ENCODE measurements at regions not wholly inside any gene's neighbourhood (a gene's known extent, or its start where the extent isn't known, plus 50 kb on each side); places are given as distances from the start of the nearest gene placed in this dataset.

DNA sequence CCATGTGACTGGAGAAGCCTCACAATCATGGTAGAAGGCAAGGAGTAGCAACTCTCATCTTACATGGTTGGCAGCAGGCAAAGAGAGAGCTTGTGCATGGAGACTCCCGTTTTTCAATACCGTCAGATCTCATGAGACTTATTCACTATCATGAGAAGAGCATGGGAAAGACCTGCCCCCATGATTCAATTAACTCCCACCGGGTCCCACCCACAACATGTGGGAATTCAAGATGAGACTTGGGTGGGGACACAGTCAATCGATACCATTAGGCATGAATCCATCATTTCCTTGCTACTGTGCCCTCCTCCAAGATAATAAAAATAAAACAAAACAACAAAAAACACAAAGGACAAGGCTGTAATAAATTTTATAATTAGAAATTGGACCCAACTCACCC is 384.7 kb upstream of the MEIS2 start:
- H3K36me3 Mint-ChIP-seq: peaks cover under 1 to 5% of the 10 kb centered on the region in 2 donors
- no peak for DNase-seq (ENCODE audit: low spot score in 2 of 2)
- H3K9me3 Mint-ChIP-seq: peaks cover 13 to 16% of the 10 kb centered on the region in 2 donors
- no peak for ATAC-seq
- H3K27ac Mint-ChIP-seq: no peak overlapping the region

- DNase-seq (ENCODE audit: low spot score in 2 of 2) (no peak), ATAC-seq (no peak)
- peaks cover 14 to 17% of the 10 kb centered on the region in 2 donors for H3K9me3 Mint-ChIP-seq
- peaks cover 4 to 7% of the 10 kb centered on the region in 2 donors for H3K36me3 Mint-ChIP-seq
- no peak overlapping the region for H3K27ac Mint-ChIP-seq
These were observed 390.4 kb upstream of the MEIS2 start for GRCh38 chr15:37490707-37491106.

- Mint-ChIP-seq H3K9me3 (peaks cover 10 to 16% of the 10 kb centered on the region in 2 donors), H3K27ac (no peak overlapping the region), H3K36me3 (no peaks in the 10 kb centered on the region)
- DNase-seq (ENCODE audit: low spot score in 2 of 2) (no peak), ATAC-seq (no peak)
These were observed 416.3 kb upstream of the MEIS2 start for GRCh38 chr15:37516621-37517020.

GRCh38 chr15:37517191-37517895 is 417.0 kb upstream of the MEIS2 start:
- no peak for DNase-seq (ENCODE audit: low spot score in 2 of 2)
- no peak for ATAC-seq
- H3K9me3 Mint-ChIP-seq: peaks cover 10 to 19% of the 10 kb centered on the region in 2 donors
- no peaks in the 10 kb centered on the region for H3K36me3 Mint-ChIP-seq
- H3K27ac Mint-ChIP-seq: no peak overlapping the region

DNA sequence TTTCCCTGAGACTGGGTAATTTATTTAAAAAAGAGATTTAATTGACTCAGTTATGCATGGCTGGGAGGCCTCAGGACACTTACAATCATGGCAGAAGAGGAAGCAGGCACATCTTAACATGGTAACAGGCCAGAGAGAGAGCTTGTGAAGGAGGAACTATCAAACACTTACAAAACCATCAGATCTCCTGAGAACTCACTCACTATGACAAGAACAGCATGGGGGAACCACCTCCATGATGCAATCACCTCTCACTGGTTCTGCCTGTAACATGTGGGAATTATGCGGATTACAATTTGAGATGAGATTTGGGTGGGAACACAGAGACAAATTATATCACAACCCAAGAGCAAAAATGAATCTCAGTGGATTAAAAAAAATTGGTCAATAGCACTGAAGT is 416.0 kb upstream of the TMCO5A start:
- no peaks in the 10 kb centered on the region for H3K36me3 Mint-ChIP-seq
- no peak overlapping the region for H3K27ac Mint-ChIP-seq
- no peak for DNase-seq (ENCODE audit: low spot score in 2 of 2)
- peaks cover 6 to 16% of the 10 kb centered on the region in 2 donors for H3K9me3 Mint-ChIP-seq
- no peak for ATAC-seq

GRCh38 chr15:37520026-37520425 is 414.4 kb upstream of the TMCO5A start:
- Mint-ChIP-seq H3K36me3 (no peaks in the 10 kb centered on the region), H3K9me3 (peaks cover 12 to 27% of the 10 kb centered on the region in 2 donors), H3K27ac (no peak overlapping the region)
- DNase-seq (ENCODE audit: low spot score in 2 of 2): no peak
- no peak for ATAC-seq

GRCh38 chr15:37520882-37521281 is 413.6 kb upstream of the TMCO5A start:
- H3K9me3 Mint-ChIP-seq: peaks cover 12 to 29% of the 10 kb centered on the region in 2 donors
- H3K27ac Mint-ChIP-seq: no peak overlapping the region
- DNase-seq (ENCODE audit: low spot score in 2 of 2) (no peak), ATAC-seq (no peak)
- no peaks in the 10 kb centered on the region for H3K36me3 Mint-ChIP-seq

DNA sequence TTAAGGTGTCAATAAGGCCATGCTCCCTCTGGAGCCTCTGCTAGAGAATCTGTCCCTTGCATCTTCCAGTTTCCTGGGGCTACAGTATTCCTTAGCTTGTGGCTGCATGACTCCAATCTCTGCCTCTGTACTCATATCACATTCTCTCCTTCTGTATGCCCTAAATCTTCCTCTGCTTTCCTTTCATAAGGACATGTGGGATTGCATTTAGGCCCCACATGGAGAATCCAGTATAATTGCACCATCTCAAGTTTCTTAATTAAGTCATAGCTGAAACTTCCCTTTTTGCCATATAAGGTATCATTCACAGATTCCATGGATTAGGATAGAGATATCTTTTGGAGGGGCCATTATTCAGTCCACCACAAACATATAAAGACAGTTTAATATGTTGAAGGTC is 409.8 kb upstream of the TMCO5A start:
- ATAC-seq (no peak), DNase-seq (ENCODE audit: low spot score in 2 of 2) (no peak)
- peaks cover 12 to 26% of the 10 kb centered on the region in 2 donors for H3K9me3 Mint-ChIP-seq
- H3K36me3 Mint-ChIP-seq: no peaks in the 10 kb centered on the region
- no peak overlapping the region for H3K27ac Mint-ChIP-seq

GRCh38 chr15:37528432-37528831 is 406.0 kb upstream of the TMCO5A start:
- no peak overlapping the region for H3K27ac Mint-ChIP-seq
- DNase-seq (ENCODE audit: low spot score in 2 of 2): no peak
- ATAC-seq: no peak

DNA sequence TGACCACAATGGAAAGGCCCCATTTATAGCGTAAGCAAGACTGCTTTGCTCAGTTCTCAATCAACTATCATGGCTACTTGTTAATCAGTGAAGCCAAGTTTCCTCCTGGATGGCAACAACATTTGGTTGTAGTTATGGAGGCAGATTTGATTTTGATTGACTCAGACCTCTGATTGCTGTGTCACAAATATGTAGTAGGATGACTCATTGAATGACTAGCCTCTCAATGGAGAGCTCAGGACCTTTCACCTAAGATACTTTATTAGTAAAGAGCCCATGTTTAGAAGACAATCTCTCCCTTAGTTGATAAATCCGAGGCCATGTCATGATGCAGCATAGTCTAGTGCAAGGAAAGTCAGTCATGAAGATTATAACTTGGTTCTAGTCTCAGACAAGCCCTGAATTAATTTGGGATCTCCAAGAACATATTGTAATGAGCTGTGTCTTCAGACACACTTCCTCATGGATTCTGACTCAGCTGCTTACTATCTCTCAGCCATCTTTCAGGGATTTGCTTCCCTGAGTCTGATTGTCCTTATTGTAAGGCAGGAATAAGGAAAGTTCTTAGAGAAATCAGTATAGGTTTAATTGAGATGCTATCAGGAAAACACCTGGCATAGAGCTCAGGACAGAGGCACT is 397.4 kb upstream of the TMCO5A start:
- DNase-seq (ENCODE audit: low spot score in 2 of 2) (no peak), ATAC-seq (no peak)
- H3K36me3 Mint-ChIP-seq: peaks cover 6 to 7% of the 10 kb centered on the region in 2 donors
- H3K9me3 Mint-ChIP-seq: peaks cover 11 to 15% of the 10 kb centered on the region in 2 donors
- H3K27ac Mint-ChIP-seq: no peak overlapping the region

More at GRCh38 chr15:37528432-37528831, 406.0 kb upstream of the TMCO5A start:
- H3K9me3 Mint-ChIP-seq: peaks cover 11 to 26% of the 10 kb centered on the region in 2 donors
- H3K36me3 Mint-ChIP-seq: peaks cover 6 to 7% of the 10 kb centered on the region in 2 donors

DNA sequence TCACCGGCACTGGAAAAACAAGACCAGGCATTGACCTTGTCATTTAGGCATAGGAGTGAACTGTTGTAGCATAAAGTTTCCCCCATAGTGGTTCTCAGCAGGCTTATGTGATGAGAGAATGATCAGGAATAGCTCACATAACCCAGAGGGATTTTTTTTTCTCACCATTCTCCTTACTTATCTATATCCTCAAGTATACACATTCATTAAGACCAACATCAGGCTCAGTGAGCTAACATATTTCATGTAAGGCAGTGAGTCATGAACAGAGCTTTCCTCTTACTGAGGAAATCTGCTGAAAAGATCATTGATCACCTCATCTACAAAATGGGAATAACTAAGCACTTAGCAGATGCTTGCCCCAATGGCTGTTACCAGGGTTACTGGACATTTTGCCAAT is 396.6 kb upstream of the TMCO5A start:
- H3K9me3 Mint-ChIP-seq: peaks cover 9 to 20% of the 10 kb centered on the region in 2 donors
- ATAC-seq: no peak
- no peak overlapping the region for H3K27ac Mint-ChIP-seq
- DNase-seq (ENCODE audit: low spot score in 2 of 2): no peak
- peaks cover 3 to 4% of the 10 kb centered on the region in 2 donors for H3K36me3 Mint-ChIP-seq

GRCh38 chr15:37548116-37548515 is 386.3 kb upstream of the TMCO5A start:
- ATAC-seq (no peak), DNase-seq (ENCODE audit: low spot score in 2 of 2) (no peak)
- Mint-ChIP-seq H3K36me3 (no peaks in the 10 kb centered on the region), H3K9me3 (peaks cover 6 to 7% of the 10 kb centered on the region in 2 donors), H3K27ac (no peak overlapping the region)

DNA sequence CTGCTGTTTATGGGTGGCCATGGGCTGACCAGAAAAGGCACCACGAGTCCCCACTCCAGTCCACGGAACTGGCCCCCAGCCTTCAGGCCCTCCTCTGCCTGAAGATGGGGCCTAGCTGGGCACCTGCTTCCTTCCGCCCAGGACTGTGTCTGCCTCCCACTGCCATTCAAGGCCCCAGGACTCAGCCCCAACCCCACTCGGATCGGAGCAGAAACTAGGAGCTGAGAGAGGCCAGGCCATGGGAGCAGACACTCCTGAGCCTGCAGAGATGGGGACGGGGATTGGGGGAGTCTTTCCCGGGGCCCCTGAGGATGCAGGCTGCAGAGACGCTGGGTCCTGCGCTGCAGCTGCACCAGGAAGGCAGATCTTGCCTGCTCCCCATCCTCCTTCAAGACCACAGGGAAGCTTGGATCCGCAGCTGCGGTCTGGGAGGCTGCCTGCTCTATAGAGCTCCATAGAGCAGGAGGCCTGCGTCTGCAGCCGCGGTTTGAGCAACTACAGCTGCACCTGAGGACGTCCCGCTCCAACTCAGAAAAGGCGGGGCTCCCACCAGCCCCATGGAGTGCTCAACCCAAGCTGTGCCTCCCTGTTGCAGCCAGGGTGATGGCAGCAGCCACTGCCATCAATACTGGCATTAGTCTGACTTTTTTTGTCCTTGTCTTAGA is 383.9 kb upstream of the TMCO5A start:
- DNase-seq (ENCODE audit: low spot score in 2 of 2) (no peak), ATAC-seq (no peak)
- Mint-ChIP-seq H3K27ac (no peak overlapping the region), H3K9me3 (peaks cover 7 to 9% of the 10 kb centered on the region in 2 donors), H3K36me3 (no peaks in the 10 kb centered on the region)

DNA sequence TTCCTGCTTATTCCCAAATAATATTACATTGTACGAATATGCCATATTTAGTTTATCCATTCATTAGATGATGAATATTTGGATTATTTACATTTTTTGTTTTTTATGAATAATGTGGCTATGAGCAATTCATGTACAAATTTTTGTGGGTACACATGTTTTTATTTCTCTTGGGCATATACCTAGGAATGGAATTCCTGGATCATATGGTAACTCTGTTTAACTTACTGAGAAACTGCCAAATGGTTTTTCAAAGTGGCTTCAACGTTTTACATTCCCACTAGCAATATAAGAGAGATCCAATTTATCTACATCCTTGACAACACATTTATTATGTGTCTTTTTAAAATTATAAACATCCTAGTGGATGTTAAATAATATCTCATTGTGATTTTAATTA is 362.0 kb upstream of the TMCO5A start:
- Mint-ChIP-seq H3K36me3 (no peaks in the 10 kb centered on the region), H3K9me3 (no peaks in the 10 kb centered on the region), H3K27ac (no peak overlapping the region)
- ATAC-seq (no peak), DNase-seq (ENCODE audit: low spot score in 2 of 2) (no peak)

GRCh38 chr15:37574985-37575384 is 359.5 kb upstream of the TMCO5A start:
- H3K36me3 Mint-ChIP-seq: no peaks in the 10 kb centered on the region
- DNase-seq (ENCODE audit: low spot score in 2 of 2) (no peak), ATAC-seq (no peak)
- no peak overlapping the region for H3K27ac Mint-ChIP-seq
- H3K9me3 Mint-ChIP-seq: no peaks in the 10 kb centered on the region

DNA sequence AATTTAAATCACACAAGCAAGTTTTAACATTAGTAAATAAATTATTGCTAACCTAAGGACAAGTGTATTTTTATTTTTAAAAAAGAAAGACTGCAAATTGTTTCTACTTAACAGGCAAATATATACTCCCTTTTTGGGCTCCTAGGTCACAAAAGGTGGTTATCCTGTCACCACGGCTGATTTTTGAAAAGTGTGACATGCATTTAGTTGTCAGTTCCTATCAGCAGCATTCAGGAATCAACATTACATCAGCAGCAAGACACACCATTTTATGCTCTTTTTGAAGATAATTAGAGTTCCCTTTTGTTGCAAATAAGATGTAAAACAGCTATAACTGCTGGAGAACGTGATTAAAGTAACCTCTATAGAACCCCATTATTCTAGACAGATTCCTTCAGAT is 357.5 kb upstream of the TMCO5A start:
- Mint-ChIP-seq H3K36me3 (no peaks in the 10 kb centered on the region), H3K27ac (no peak overlapping the region), H3K9me3 (peaks cover 0 to 4% of the 10 kb centered on the region in 2 donors)
- DNase-seq (ENCODE audit: low spot score in 2 of 2) (no peak), ATAC-seq (no peak)

GRCh38 chr15:37581866-37582532 is 352.4 kb upstream of the TMCO5A start:
- DNase-seq (ENCODE audit: low spot score in 2 of 2): no peak
- no peaks in the 10 kb centered on the region for H3K36me3 Mint-ChIP-seq
- no peak for ATAC-seq
- H3K27ac Mint-ChIP-seq: no peak overlapping the region
- peaks cover 0 to 5% of the 10 kb centered on the region in 2 donors for H3K9me3 Mint-ChIP-seq
